Suprapubic skin (tissue), 4 donors: ENCODE measurements at regions not wholly inside any gene's neighbourhood (a gene's known extent, or its start where the extent isn't known, plus 50 kb on each side); places are given as distances from the start of the nearest gene placed in this dataset.

Experiments
- DNase-seq, 2 donors: peaks; one replicate each; pipeline ENCODE4 v3.0.0-alpha.2; 2019; ENCODE audit warnings: low spot score in 2 of 2
- H3K27ac ChIP-seq: fragments of 200-600 bp; sonication (generic); one replicate; pipeline ENCODE4 v1.5.1; 2019
- H3K27me3 ChIP-seq: fragments of 200-600 bp; sonication (generic); one replicate; pipeline ENCODE4 v1.5.1; 2019
- H3K36me3 ChIP-seq: fragments of 200-600 bp; sonication (generic); one replicate; pipeline ENCODE4 v1.5.1; 2019
- H3K4me1 ChIP-seq: fragments of 200-600 bp; sonication (generic); one replicate; pipeline ENCODE4 v1.5.1; 2019
- H3K4me3 ChIP-seq: fragments of 200-600 bp; sonication (generic); one replicate; pipeline ENCODE4 v1.5.1; 2019; ENCODE audit warnings: mild to moderate bottlenecking
- H3K9me3 ChIP-seq: fragments of 200-600 bp; sonication (generic); one replicate; pipeline ENCODE4 v1.5.1; 2019
- CTCF ChIP-seq, 2 donors: fragments of 200-600 bp in 1 of 2; fragments of 450-650 bp in 1 of 2; sonication (generic) in 1 of 2; IDR thresholded peaks; one replicate each; pipeline ENCODE4 v1.5.1; 2016 to 2019; ENCODE audit warnings: antibody characterized with exemption in 2 of 2, mild to moderate bottlenecking in 1 of 2, moderate library complexity in 1 of 2
- EP300 ChIP-seq: sonication (generic); formaldehyde crosslinking; IDR thresholded peaks from one replicate; pipeline ENCODE4 v1.6.1; 2017; ENCODE audit warnings: antibody characterized with exemption
- POLR2A ChIP-seq, 2 donors: fragments of 450-650 bp; IDR thresholded peaks; one replicate each; pipeline ENCODE4 v1.6.1; 2017; ENCODE audit warnings: antibody characterized with exemption in 2 of 2, mild to moderate bottlenecking in 2 of 2, moderate library complexity in 2 of 2
- POLR2AphosphoS5 ChIP-seq, 3 donors: sonication (generic); formaldehyde crosslinking; IDR thresholded peaks; one replicate each; pipeline ENCODE4 v1.6.1; 2017; ENCODE audit warnings: antibody characterized with exemption in 3 of 3
- WGBS: methylation state at CpG from one replicate; pipeline ENCODE4 v1.1.5; 2018; 5-methylcytosine and 5-hydroxymethylcytosine counted together

GRCh38 chr1:29500651-29501050 is 264.3 kb downstream of the PTPRU start:
- WGBS = 89% methylated on average over 5 of the region's 5 CpGs
- no peak overlapping the region for H3K27ac ChIP-seq
- peak in 1 of 2 donors; percentile 32 for DNase-seq
- peaks cover 21% of the 10 kb centered on the region for H3K27me3 ChIP-seq
- TF ChIP-seq POLR2A (IDR thresholded peaks at IDR 0.05) = no peak
- TF ChIP-seq EP300 = no peak
- TF ChIP-seq POLR2AphosphoS5 (IDR thresholded peaks at IDR 0.05) = no peak
- TF ChIP-seq CTCF (IDR thresholded peaks at IDR 0.05) = no peak
- peaks cover 11% of the 10 kb centered on the region for H3K9me3 ChIP-seq
- H3K4me3 ChIP-seq = no peak overlapping the region
- H3K36me3 ChIP-seq = no peaks in the 10 kb centered on the region
- peaks cover 4% of the 10 kb centered on the region for H3K4me1 ChIP-seq

DNA sequence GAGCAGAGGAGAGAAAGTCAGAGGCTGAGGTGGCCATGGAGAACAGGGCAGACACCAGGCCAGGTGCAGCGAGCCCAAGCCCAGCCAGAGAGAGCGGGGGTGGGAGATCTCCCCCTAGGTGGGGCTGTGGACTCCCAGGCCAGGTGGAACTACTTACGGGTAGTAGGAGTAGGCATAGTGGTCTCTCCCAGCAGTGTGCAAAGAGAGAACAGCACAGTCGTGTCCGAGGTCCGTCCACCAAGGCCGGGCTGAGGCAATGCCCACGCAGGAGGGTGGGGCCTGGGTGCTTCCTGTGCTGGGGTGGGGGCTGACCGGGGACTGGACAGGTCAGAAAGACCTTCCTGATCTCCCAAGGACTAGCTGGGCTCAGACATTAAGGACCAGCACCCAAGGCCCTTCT is 263.7 kb downstream of the PTPRU start:
- TF ChIP-seq CTCF (IDR thresholded peaks at IDR 0.05) (no peak), POLR2AphosphoS5 (IDR thresholded peaks at IDR 0.05) (no peak), EP300 (no peak), POLR2A (IDR thresholded peaks at IDR 0.05) (no peak)
- peak in 1 of 2 donors; percentile 69 for DNase-seq
- no peak overlapping the region for H3K4me3 ChIP-seq
- peaks cover 14% of the 10 kb centered on the region for H3K9me3 ChIP-seq
- no peak overlapping the region for H3K27ac ChIP-seq
- peaks cover 15% of the 10 kb centered on the region for H3K27me3 ChIP-seq
- peaks cover 4% of the 10 kb centered on the region for H3K4me1 ChIP-seq
- H3K36me3 ChIP-seq = no peaks in the 10 kb centered on the region
- 92% methylated on average over 9 of the region's 9 CpGs for WGBS

DNA sequence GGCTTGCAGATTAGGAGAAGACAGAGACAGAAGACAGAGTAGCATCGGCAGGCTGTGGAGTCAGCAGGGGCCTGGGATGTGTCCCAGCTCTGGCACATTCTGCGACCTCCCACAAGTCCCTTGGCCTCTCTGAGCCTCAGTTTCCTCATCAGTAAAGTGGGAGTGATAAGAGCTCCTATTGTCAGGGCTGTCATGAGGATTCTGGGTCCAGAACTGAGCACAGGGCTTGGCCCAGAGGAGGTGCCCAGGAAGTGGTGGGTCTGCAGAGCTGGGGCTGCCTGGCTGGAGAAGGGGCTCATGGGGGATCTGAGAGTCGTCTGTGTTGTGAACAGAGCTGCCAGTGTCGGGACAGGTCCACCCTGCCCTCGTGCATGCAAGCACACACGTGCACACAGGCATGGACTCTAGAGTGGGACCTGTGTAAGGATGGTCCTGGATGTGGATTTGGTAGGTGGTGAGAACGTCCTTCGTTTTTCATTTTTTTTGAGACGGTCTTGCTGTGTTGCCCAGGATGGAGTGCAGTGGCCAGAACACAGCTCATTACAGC is 262.9 kb downstream of the PTPRU start:
- TF ChIP-seq EP300 = no peak
- TF ChIP-seq CTCF (IDR thresholded peaks at IDR 0.05) = no peak
- TF ChIP-seq POLR2A (IDR thresholded peaks at IDR 0.05) = no peak
- no peak for TF ChIP-seq POLR2AphosphoS5 (IDR thresholded peaks at IDR 0.05)
- H3K4me1 ChIP-seq = peaks cover 4% of the 10 kb centered on the region
- H3K9me3 ChIP-seq = peaks cover 14% of the 10 kb centered on the region
- WGBS = 84% methylated on average over 9 of the region's 9 CpGs
- no peak overlapping the region for H3K27ac ChIP-seq
- H3K36me3 ChIP-seq = no peaks in the 10 kb centered on the region
- peaks cover 15% of the 10 kb centered on the region for H3K27me3 ChIP-seq
- peak in 1 of 2 donors; percentile 32 for DNase-seq
- no peak overlapping the region for H3K4me3 ChIP-seq

DNA sequence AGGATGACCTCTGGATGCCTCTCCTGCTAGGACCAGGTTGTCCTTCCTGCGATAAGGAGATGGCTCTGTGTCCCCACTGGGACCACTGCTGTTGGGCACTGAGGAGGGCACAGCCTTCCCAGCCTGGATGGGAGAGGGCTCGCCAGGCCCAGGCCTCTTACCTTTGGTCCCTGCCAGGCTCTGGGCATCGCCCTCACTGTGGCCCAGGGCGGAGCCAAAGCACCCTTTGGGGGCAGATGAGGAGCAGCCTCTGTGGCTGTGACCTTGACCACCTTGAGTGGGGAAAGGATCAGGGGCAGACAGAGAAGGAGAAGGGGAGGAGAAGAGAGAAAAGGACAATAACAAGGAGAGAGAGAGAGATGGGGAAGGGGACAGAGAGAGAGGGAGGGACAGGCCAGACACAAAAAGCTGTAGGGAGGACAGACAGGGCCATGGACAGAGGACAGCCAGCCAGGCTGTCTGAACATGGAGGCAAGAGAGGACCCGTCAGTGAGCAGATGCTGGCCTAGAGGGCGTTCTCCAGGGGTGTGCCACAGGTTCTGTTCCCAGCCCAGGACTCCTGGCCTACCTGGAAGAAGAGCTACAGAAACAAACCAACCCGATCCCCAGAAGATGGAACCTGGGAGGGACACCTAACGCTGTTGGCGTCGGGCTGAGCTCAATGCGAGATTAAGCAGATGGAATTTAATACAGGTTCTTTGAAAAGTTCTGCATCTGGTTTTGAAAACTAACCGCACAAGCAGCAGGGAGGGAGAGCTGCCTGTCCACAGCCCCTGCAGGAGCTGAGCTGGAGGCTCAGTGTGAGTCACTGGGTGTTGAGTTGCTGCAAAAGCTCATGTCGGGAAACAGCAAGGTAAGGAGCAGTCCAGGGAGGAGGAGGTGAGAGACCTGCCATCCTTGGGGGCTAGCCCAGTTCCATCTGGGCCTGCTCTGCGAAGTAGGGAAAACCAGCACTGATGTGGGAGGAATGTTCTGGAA is 262.1 kb downstream of the PTPRU start:
- Histone ChIP-seq H3K4me1 (peaks cover under 1% of the 10 kb centered on the region), H3K27ac (no peak overlapping the region), H3K4me3 (no peak overlapping the region), H3K27me3 (peaks cover 15% of the 10 kb centered on the region), H3K9me3 (peaks cover 14% of the 10 kb centered on the region), H3K36me3 (no peaks in the 10 kb centered on the region)
- WGBS = 82% methylated on average over 13 of the region's 14 CpGs
- TF ChIP-seq EP300 = no peak
- TF ChIP-seq CTCF (IDR thresholded peaks at IDR 0.05) = no peak
- no peak for TF ChIP-seq POLR2A (IDR thresholded peaks at IDR 0.05)
- TF ChIP-seq POLR2AphosphoS5 (IDR thresholded peaks at IDR 0.05) = no peak
- peak in 1 of 2 donors; percentile 35 for DNase-seq

DNA sequence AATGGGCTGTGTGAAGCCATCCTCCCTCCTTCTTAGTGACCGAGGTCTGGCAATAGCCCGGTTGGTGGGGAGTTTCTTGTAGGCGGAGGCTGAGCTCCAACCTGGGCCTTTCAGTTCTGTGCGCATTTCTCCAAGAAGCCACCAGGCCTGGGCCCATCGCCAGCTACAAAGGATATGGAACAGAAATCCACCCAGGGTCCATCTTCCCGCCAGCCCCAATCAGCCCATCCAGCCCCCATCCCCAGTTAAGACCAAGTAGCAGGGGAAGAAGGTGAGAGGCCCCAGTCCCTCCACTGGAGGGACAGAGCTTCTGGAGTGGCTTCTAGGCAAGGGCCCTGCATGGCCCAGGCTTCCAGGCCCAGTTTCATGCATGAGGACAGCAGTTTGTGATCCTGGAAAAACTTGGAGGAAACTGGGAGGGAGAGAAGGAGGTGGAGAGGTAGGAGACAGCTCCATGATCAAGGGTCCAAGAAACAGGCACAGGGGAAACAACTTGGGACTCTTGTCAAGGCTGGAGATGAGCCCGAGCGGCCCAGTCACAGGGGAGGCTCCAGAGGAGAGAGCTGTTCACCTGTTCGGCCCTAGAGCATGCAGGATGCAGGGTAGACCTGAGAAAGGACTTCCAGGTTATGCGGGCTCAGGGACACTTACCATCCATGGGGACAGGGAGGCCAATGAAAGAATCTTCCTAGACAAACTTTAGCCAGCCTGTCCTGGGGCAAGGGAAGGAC is 261.2 kb downstream of the PTPRU start:
- 92% methylated on average over 10 of the region's 10 CpGs for WGBS
- no peak for TF ChIP-seq CTCF (IDR thresholded peaks at IDR 0.05)
- TF ChIP-seq EP300 = no peak
- TF ChIP-seq POLR2A (IDR thresholded peaks at IDR 0.05) = no peak
- TF ChIP-seq POLR2AphosphoS5 (IDR thresholded peaks at IDR 0.05) = no peak
- peak in 1 of 2 donors; percentile 70 for DNase-seq

More for the DNA sequence above, 261.2 kb downstream of the PTPRU start:
- H3K27me3 ChIP-seq = peaks cover 15% of the 10 kb centered on the region
- no peak overlapping the region for H3K4me3 ChIP-seq
- no peaks in the 10 kb centered on the region for H3K36me3 ChIP-seq
- no peaks in the 10 kb centered on the region for H3K4me1 ChIP-seq
- H3K27ac ChIP-seq = no peak overlapping the region
- peaks cover 14% of the 10 kb centered on the region for H3K9me3 ChIP-seq
